ENCODE measurements at regions not wholly inside any gene's neighbourhood (a gene's known extent, or its start where the extent isn't known, plus 50 kb on each side); places are given as distances from the start of the nearest gene placed in this dataset.

GRCh38 chr3:177921153-177921552 is 615.1 kb upstream of the KCNMB2 start:
- Mint-ChIP-seq H3K36me3 (no peaks in the 10 kb centered on the region), H3K4me1 (no peaks in the 10 kb centered on the region), H3K27me3 (no peaks in the 10 kb centered on the region), H3K9me3 (no peaks in the 10 kb centered on the region), H3K4me3 (no peak overlapping the region), H3K27ac (no peak overlapping the region)
- CTCF ChIA-PET: no interaction called here
- DNase-seq: no peak

GRCh38 chr3:177924261-177924660 is 612.0 kb upstream of the KCNMB2 start:
- Mint-ChIP-seq H3K27ac (no peak overlapping the region), H3K9me3 (no peaks in the 10 kb centered on the region), H3K36me3 (no peaks in the 10 kb centered on the region), H3K4me1 (no peaks in the 10 kb centered on the region), H3K27me3 (no peaks in the 10 kb centered on the region), H3K4me3 (no peak overlapping the region)
- CTCF ChIA-PET: no interaction called here
- no peak for DNase-seq

GRCh38 chr3:177928172-177928873 is 607.9 kb upstream of the KCNMB2 start:
- H3K27me3 Mint-ChIP-seq: no peaks in the 10 kb centered on the region
- H3K9me3 Mint-ChIP-seq: no peaks in the 10 kb centered on the region
- DNase-seq: no peak
- no peak overlapping the region for H3K4me3 Mint-ChIP-seq
- CTCF ChIA-PET: no interaction called here
- H3K27ac Mint-ChIP-seq: no peak overlapping the region
- no peaks in the 10 kb centered on the region for H3K4me1 Mint-ChIP-seq
- H3K36me3 Mint-ChIP-seq: no peaks in the 10 kb centered on the region

- no peaks in the 10 kb centered on the region for H3K4me1 Mint-ChIP-seq
- no peak overlapping the region for H3K4me3 Mint-ChIP-seq
- no peak for DNase-seq
- CTCF ChIA-PET: no interaction called here
- H3K9me3 Mint-ChIP-seq: no peaks in the 10 kb centered on the region
- no peaks in the 10 kb centered on the region for H3K36me3 Mint-ChIP-seq
- H3K27me3 Mint-ChIP-seq: no peaks in the 10 kb centered on the region
- H3K27ac Mint-ChIP-seq: no peak overlapping the region
Measured at GRCh38 chr3:177929310-177929709, 606.9 kb upstream of the KCNMB2 start.

GRCh38 chr3:177930771-177931170 is 605.5 kb upstream of the KCNMB2 start:
- H3K36me3 Mint-ChIP-seq: no peaks in the 10 kb centered on the region
- DNase-seq: no peak
- H3K4me3 Mint-ChIP-seq: no peak overlapping the region
- no peaks in the 10 kb centered on the region for H3K4me1 Mint-ChIP-seq
- H3K9me3 Mint-ChIP-seq: no peaks in the 10 kb centered on the region
- no peak overlapping the region for H3K27ac Mint-ChIP-seq
- no peaks in the 10 kb centered on the region for H3K27me3 Mint-ChIP-seq
- CTCF ChIA-PET: no interaction called here

GRCh38 chr3:177931346-177931745 is 604.9 kb upstream of the KCNMB2 start:
- no peaks in the 10 kb centered on the region for H3K36me3 Mint-ChIP-seq
- H3K27ac Mint-ChIP-seq: no peak overlapping the region
- CTCF ChIA-PET: no interaction called here
- no peaks in the 10 kb centered on the region for H3K4me1 Mint-ChIP-seq
- H3K4me3 Mint-ChIP-seq: no peak overlapping the region
- no peaks in the 10 kb centered on the region for H3K9me3 Mint-ChIP-seq
- no peak for DNase-seq
- no peaks in the 10 kb centered on the region for H3K27me3 Mint-ChIP-seq

GRCh38 chr3:177932346-177932745 is 603.9 kb upstream of the KCNMB2 start:
- no peaks in the 10 kb centered on the region for H3K9me3 Mint-ChIP-seq
- no peak overlapping the region for H3K27ac Mint-ChIP-seq
- no peaks in the 10 kb centered on the region for H3K4me1 Mint-ChIP-seq
- CTCF ChIA-PET: interaction anchor here (0.6 kb wide), 1 partner anchor 37 kb away, joined by 3 read pairs; no protein-coding TSS in a partner anchor
- no peak overlapping the region for H3K4me3 Mint-ChIP-seq
- H3K36me3 Mint-ChIP-seq: no peaks in the 10 kb centered on the region
- no peaks in the 10 kb centered on the region for H3K27me3 Mint-ChIP-seq
- no peak for DNase-seq

GRCh38 chr3:177932750-177933660 is 603.2 kb upstream of the KCNMB2 start:
- Mint-ChIP-seq H3K27ac (no peak overlapping the region), H3K4me1 (no peaks in the 10 kb centered on the region), H3K36me3 (no peaks in the 10 kb centered on the region), H3K4me3 (no peak overlapping the region), H3K27me3 (no peaks in the 10 kb centered on the region), H3K9me3 (no peaks in the 10 kb centered on the region)
- no peak for DNase-seq
- CTCF ChIA-PET: interaction anchor here (0.9 kb wide), 1 partner anchor 16 kb away, joined by 3 read pairs; no protein-coding TSS in a partner anchor

- no peak for DNase-seq
- Mint-ChIP-seq H3K4me3 (no peak overlapping the region), H3K27me3 (no peaks in the 10 kb centered on the region), H3K36me3 (no peaks in the 10 kb centered on the region), H3K4me1 (no peaks in the 10 kb centered on the region), H3K9me3 (no peaks in the 10 kb centered on the region), H3K27ac (no peak overlapping the region)
- CTCF ChIA-PET: no interaction called here
Measured at GRCh38 chr3:177934001-177934891, 602.0 kb upstream of the KCNMB2 start.

GRCh38 chr3:177935047-177935446 is 601.2 kb upstream of the KCNMB2 start:
- no peak overlapping the region for H3K27ac Mint-ChIP-seq
- no peaks in the 10 kb centered on the region for H3K27me3 Mint-ChIP-seq
- CTCF ChIA-PET: no interaction called here
- no peaks in the 10 kb centered on the region for H3K4me1 Mint-ChIP-seq
- no peaks in the 10 kb centered on the region for H3K9me3 Mint-ChIP-seq
- no peak for DNase-seq
- H3K4me3 Mint-ChIP-seq: no peak overlapping the region
- no peaks in the 10 kb centered on the region for H3K36me3 Mint-ChIP-seq

GRCh38 chr3:177936721-177937120 is 599.5 kb upstream of the KCNMB2 start:
- H3K27ac Mint-ChIP-seq: no peak overlapping the region
- H3K4me3 Mint-ChIP-seq: no peak overlapping the region
- no peaks in the 10 kb centered on the region for H3K9me3 Mint-ChIP-seq
- H3K36me3 Mint-ChIP-seq: no peaks in the 10 kb centered on the region
- DNase-seq: no peak
- H3K27me3 Mint-ChIP-seq: no peaks in the 10 kb centered on the region
- H3K4me1 Mint-ChIP-seq: no peaks in the 10 kb centered on the region
- CTCF ChIA-PET: no interaction called here

GRCh38 chr3:177942911-177943310 is 593.3 kb upstream of the KCNMB2 start:
- H3K4me1 Mint-ChIP-seq: peaks cover 19% of the 10 kb centered on the region
- H3K36me3 Mint-ChIP-seq: peaks cover 4% of the 10 kb centered on the region
- no peak for DNase-seq
- no peak overlapping the region for H3K27ac Mint-ChIP-seq
- no peaks in the 10 kb centered on the region for H3K27me3 Mint-ChIP-seq
- H3K9me3 Mint-ChIP-seq: peaks cover 3% of the 10 kb centered on the region
- CTCF ChIA-PET: no interaction called here
- H3K4me3 Mint-ChIP-seq: no peak overlapping the region

GRCh38 chr3:177944228-177944661 is 592.0 kb upstream of the KCNMB2 start:
- Mint-ChIP-seq H3K9me3 (peaks cover 3% of the 10 kb centered on the region), H3K36me3 (peaks cover 4% of the 10 kb centered on the region), H3K27me3 (no peaks in the 10 kb centered on the region), H3K4me3 (no peak overlapping the region), H3K27ac (peak overlapping the region; percentile 49), H3K4me1 (peaks cover 19% of the 10 kb centered on the region)
- no peak for DNase-seq
- CTCF ChIA-PET: no interaction called here

- Mint-ChIP-seq H3K36me3 (peaks cover 4% of the 10 kb centered on the region), H3K4me3 (no peak overlapping the region), H3K9me3 (peaks cover 3% of the 10 kb centered on the region), H3K27ac (no peak overlapping the region), H3K4me1 (peaks cover 19% of the 10 kb centered on the region), H3K27me3 (no peaks in the 10 kb centered on the region)
- no peak for DNase-seq
- CTCF ChIA-PET: no interaction called here
Measured at GRCh38 chr3:177946048-177946447, 590.2 kb upstream of the KCNMB2 start.
